HEK293 (cell line): ENCODE measurements at regions not wholly inside any gene's neighbourhood (a gene's known extent, or its start where the extent isn't known, plus 50 kb on each side); places are given as distances from the start of the nearest gene placed in this dataset.

Source experiments
- CTCF ChIA-PET: fragments of 350-600 bp; formaldehyde crosslinking; extraction: SDS; loops from one replicate; lab custom pipeline; 2021; ENCODE audit warnings: antibody characterized with exemption; lab: Yijun Ruan, JAX
- POLR2A ChIA-PET: fragments of 300-600 bp; formaldehyde crosslinking; extraction: SDS; loops from one replicate; lab custom pipeline; 2020; ENCODE audit warnings: antibody characterized with exemption, inconsistent platforms; lab: Yijun Ruan, JAX
- H3K27ac ChIP-seq: fragments of 200-500 bp; sonication (Bioruptor generic); 2 replicates; pipeline ENCODE4 v1.5.1; 2014; ENCODE audit warnings: low read depth, low read length, control low read depth, inconsistent platforms; ENCODE audit errors: extremely low read depth
- H3K36me3 ChIP-seq, 2 experiments: fragments of 200-500 bp in 1 of 2; sonication (Bioruptor generic) in 1 of 2; 1 replicate in 1 of 2; 2 replicates in 1 of 2; pipeline ENCODE4 v1.5.1; 2014 to 2017; ENCODE audit warnings: inconsistent platforms in 2 of 2, low read length in 2 of 2; ENCODE audit not compliant: control insufficient read depth in 2 of 2, insufficient read depth in 1 of 2
- H3K4me1 ChIP-seq: fragments of 200-500 bp; sonication (Bioruptor generic); 2 replicates; pipeline ENCODE4 v1.5.1; 2014; ENCODE audit warnings: mild to moderate bottlenecking, low read length, inconsistent platforms; ENCODE audit not compliant: control insufficient read depth, insufficient read depth
- H3K4me3 ChIP-seq: 2 replicates; pipeline ENCODE4 v1.5.1; 2011; ENCODE audit warnings: low read depth, mild to moderate bottlenecking, control low read depth, low read length, moderate library complexity
- H3K9me3 ChIP-seq: fragments of 200-500 bp; sonication (Bioruptor generic); 2 replicates; pipeline ENCODE4 v1.5.1; 2014; ENCODE audit warnings: low read depth, low read length, inconsistent platforms; ENCODE audit not compliant: control insufficient read depth, insufficient read depth
- BCL11B ChIP-seq: fragments of 450-650 bp; formaldehyde crosslinking; IDR thresholded peaks from 2 replicates; pipeline ENCODE4 v1.5.1; 2016; ENCODE audit warnings: low read depth, missing biosample characterization, missing genetic modification characterization
- ELK4 ChIP-seq: IDR thresholded peaks from 2 replicates; pipeline ENCODE4 v1.6.1; 2011; ENCODE audit warnings: mild to moderate bottlenecking, low read depth, low read length, borderline replicate concordance
- GLI4 ChIP-seq: fragments of 450-650 bp; formaldehyde crosslinking; IDR thresholded peaks from 2 replicates; pipeline ENCODE4 v1.5.1; 2016; ENCODE audit warnings: missing biosample characterization, missing genetic modification characterization
- SP3 ChIP-seq: fragments of 450-650 bp; formaldehyde crosslinking; IDR thresholded peaks from 2 replicates; pipeline ENCODE4 v1.5.1; 2016; ENCODE audit warnings: missing biosample characterization, missing genetic modification characterization
- WT1 ChIP-seq: fragments of 450-650 bp; formaldehyde crosslinking; IDR thresholded peaks from 2 replicates; pipeline ENCODE4 v1.5.1; 2016; ENCODE audit warnings: missing biosample characterization, missing genetic modification characterization
- ZBTB10 ChIP-seq: fragments of 450-650 bp; formaldehyde crosslinking; IDR thresholded peaks from 2 replicates; pipeline ENCODE4 v1.5.1; 2016; ENCODE audit warnings: missing biosample characterization, missing genetic modification characterization
- ZBTB48 ChIP-seq: fragments of 450-650 bp; formaldehyde crosslinking; IDR thresholded peaks from 2 replicates; pipeline ENCODE4 v1.5.1; 2016; ENCODE audit warnings: missing biosample characterization, missing genetic modification characterization
- ZNF112 ChIP-seq: fragments of 450-650 bp; formaldehyde crosslinking; IDR thresholded peaks from 2 replicates; pipeline ENCODE4 v1.5.0; 2017; ENCODE audit warnings: missing biosample characterization, missing genetic modification characterization
- ZNF214 ChIP-seq: fragments of 450-650 bp; formaldehyde crosslinking; IDR thresholded peaks from 2 replicates; pipeline ENCODE4 v1.5.1; 2017; ENCODE audit warnings: missing biosample characterization, mild to moderate bottlenecking, missing genetic modification characterization, borderline replicate concordance
- ZNF239 ChIP-seq: fragments of 450-650 bp; formaldehyde crosslinking; IDR thresholded peaks from 2 replicates; pipeline ENCODE4 v1.5.1; 2016; ENCODE audit warnings: missing biosample characterization, missing genetic modification characterization
- ZNF341 ChIP-seq: fragments of 450-650 bp; formaldehyde crosslinking; IDR thresholded peaks from 2 replicates; pipeline ENCODE4; 2016; ENCODE audit warnings: low read depth, missing biosample characterization, missing genetic modification characterization
- ZNF350 ChIP-seq: fragments of 450-650 bp; formaldehyde crosslinking; IDR thresholded peaks from 2 replicates; pipeline ENCODE4 v1.5.0; 2017; ENCODE audit warnings: missing biosample characterization, mild to moderate bottlenecking, missing genetic modification characterization
- ZNF366 ChIP-seq: fragments of 450-650 bp; formaldehyde crosslinking; conservative IDR thresholded peaks from 2 replicates; pipeline ENCODE4 v1.5.1; 2016; ENCODE audit warnings: missing biosample characterization, missing genetic modification characterization
- ZNF510 ChIP-seq: fragments of 450-650 bp; formaldehyde crosslinking; IDR thresholded peaks from 2 replicates; pipeline ENCODE4 v1.5.1; 2018; ENCODE audit warnings: mild to moderate bottlenecking, missing genetic modification characterization, missing biosample characterization; ENCODE audit not compliant: insufficient replicate concordance
- ZNF530 ChIP-seq: fragments of 450-650 bp; formaldehyde crosslinking; IDR thresholded peaks from 2 replicates; pipeline ENCODE4 v1.5.1; 2016; ENCODE audit warnings: low read depth, missing biosample characterization, missing genetic modification characterization
- ZNF76 ChIP-seq: fragments of 450-650 bp; formaldehyde crosslinking; IDR thresholded peaks from 2 replicates; pipeline ENCODE4; 2016; ENCODE audit warnings: low read depth, missing biosample characterization, missing genetic modification characterization, borderline replicate concordance
- ZNF768 ChIP-seq: fragments of 450-650 bp; formaldehyde crosslinking; IDR thresholded peaks from 2 replicates; pipeline ENCODE4 v1.5.1; 2018; ENCODE audit warnings: missing biosample characterization, mild to moderate bottlenecking, missing genetic modification characterization
- ZNF776 ChIP-seq: fragments of 450-650 bp; formaldehyde crosslinking; IDR thresholded peaks from 2 replicates; pipeline ENCODE4 v1.5.0; 2017; ENCODE audit warnings: missing biosample characterization, missing genetic modification characterization, borderline replicate concordance
- TF ChIP-seq, protein P1 (sequence below): fragments of 450-650 bp; formaldehyde crosslinking; IDR thresholded peaks from 2 replicates; pipeline ENCODE4 v1.5.1; 2016; ENCODE audit warnings: missing biosample characterization, missing genetic modification characterization
- TF ChIP-seq, protein P2 (sequence below): fragments of 450-650 bp; formaldehyde crosslinking; IDR thresholded peaks from 2 replicates; pipeline ENCODE4 v1.5.1; 2017; ENCODE audit warnings: missing biosample characterization, missing genetic modification characterization
- TF ChIP-seq, protein P3 (sequence below): fragments of 450-650 bp; IDR thresholded peaks from 2 replicates; pipeline ENCODE4 v1.5.1; 2018; ENCODE audit warnings: missing biosample characterization, mild to moderate bottlenecking, missing genetic modification characterization

DNA sequence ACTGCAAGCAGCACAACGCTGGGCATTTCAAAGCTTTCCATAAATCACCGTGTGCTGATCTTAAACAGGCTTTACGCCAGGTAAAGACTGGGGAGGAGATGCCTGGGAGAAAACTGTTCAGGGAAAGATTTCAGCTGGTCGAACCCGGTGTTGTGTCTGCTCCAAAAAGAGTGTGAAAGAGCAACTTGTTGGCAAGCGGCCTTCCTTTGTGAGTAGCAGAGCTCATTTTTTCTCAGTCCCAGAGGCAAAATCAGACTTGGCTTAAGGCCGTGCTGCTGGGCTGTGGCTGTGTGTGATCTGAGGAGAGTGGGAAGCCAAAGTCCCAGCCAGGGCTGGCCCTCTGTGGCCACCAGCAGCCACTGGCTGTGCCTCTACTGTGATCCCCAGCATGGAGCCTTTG lies 75.7 kb upstream of the E2F8 start:
- TF ChIP-seq ZNF768 (tag by site-specific recombination) (no peak), GLI4 (no peak), WT1 (no peak), BCL11B (tag by site-specific recombination) (no peak), ZNF350 (tag by site-specific recombination) (no peak), ZNF530 (tag by site-specific recombination) (no peak)
- TF ChIP-seq, protein P1, sequence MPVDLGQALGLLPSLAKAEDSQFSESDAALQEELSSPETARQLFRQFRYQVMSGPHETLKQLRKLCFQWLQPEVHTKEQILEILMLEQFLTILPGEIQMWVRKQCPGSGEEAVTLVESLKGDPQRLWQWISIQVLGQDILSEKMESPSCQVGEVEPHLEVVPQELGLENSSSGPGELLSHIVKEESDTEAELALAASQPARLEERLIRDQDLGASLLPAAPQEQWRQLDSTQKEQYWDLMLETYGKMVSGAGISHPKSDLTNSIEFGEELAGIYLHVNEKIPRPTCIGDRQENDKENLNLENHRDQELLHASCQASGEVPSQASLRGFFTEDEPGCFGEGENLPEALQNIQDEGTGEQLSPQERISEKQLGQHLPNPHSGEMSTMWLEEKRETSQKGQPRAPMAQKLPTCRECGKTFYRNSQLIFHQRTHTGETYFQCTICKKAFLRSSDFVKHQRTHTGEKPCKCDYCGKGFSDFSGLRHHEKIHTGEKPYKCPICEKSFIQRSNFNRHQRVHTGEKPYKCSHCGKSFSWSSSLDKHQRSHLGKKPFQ (tag by site-specific recombination): no peak
- TF ChIP-seq, all 188 proteins: peak for 0
- Histone ChIP-seq H3K4me3 (no peak overlapping the region), H3K27ac (no peak overlapping the region), H3K36me3 (no peaks in the 10 kb centered on the region), H3K4me1 (no peaks in the 10 kb centered on the region), H3K9me3 (no peaks in the 10 kb centered on the region)
- CTCF ChIA-PET: interaction anchor here (0.6 kb wide), 1 partner anchor 234 kb away, joined by 3 read pairs; no protein-coding TSS in a partner anchor
- POLR2A ChIA-PET: no interaction called here

DNA sequence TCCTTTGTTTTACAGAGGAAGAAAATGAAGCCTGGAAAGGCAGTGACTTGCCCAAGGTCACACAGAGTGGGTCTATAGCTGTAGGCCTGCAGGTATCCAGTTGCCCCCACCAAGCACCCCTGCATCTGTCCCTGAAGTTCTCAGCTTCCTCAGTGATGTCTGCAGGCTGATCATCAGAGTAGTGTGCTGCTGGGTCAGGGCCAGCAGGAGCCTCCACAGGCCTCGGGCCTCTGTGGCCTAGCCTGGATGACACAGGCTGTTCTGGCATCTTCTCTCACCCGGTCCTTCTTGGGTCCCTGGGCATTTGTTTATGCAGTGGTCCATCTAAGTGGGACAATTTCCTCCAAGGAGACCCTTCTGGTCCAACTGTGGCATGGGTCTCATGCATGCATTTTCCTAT lies 74.8 kb upstream of the E2F8 start:
- CTCF ChIA-PET: no interaction called here
- TF ChIP-seq, protein P1 (tag by site-specific recombination): no peak

DNA sequence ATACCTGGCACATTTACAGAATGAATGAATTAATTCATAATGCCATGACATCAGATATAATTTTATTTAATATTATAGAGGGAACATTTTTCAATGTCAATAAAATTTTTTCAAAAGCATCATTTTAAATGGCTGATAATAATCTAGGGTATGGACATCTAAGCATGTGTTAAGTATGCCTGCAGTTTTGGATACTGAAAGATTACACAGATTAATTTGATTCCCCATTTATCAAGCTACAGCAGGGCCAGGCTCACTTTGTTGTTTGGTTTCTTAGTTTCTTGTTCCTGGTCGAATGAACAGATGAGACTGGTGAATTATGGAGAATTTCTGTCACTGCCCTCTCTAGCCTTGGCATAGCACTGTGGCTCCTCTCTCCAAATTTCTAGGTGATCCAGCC lies 72.4 kb upstream of the E2F8 start:
- POLR2A ChIA-PET: no interaction called here
- Histone ChIP-seq H3K9me3 (no peaks in the 10 kb centered on the region), H3K4me3 (no peak overlapping the region), H3K4me1 (no peaks in the 10 kb centered on the region), H3K36me3 (no peaks in the 10 kb centered on the region), H3K27ac (no peak overlapping the region)
- CTCF ChIA-PET: interaction anchor here (0.6 to 1.8 kb wide), 10 partner anchors 10 to 624 kb away, joined by 3 to 11 read pairs (median 4); no protein-coding TSS in a partner anchor
- TF ChIP-seq, protein P2, sequence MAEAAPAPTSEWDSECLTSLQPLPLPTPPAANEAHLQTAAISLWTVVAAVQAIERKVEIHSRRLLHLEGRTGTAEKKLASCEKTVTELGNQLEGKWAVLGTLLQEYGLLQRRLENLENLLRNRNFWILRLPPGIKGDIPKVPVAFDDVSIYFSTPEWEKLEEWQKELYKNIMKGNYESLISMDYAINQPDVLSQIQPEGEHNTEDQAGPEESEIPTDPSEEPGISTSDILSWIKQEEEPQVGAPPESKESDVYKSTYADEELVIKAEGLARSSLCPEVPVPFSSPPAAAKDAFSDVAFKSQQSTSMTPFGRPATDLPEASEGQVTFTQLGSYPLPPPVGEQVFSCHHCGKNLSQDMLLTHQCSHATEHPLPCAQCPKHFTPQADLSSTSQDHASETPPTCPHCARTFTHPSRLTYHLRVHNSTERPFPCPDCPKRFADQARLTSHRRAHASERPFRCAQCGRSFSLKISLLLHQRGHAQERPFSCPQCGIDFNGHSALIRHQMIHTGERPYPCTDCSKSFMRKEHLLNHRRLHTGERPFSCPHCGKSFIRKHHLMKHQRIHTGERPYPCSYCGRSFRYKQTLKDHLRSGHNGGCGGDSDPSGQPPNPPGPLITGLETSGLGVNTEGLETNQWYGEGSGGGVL (tag by site-specific recombination): no peak
- TF ChIP-seq ZBTB10 (tag by site-specific recombination): no peak
- no peak for TF ChIP-seq ZNF341 (tag by site-specific recombination)
- TF ChIP-seq ZNF366: no peak
- TF ChIP-seq SP3 (tag by site-specific recombination): no peak
- no peak for TF ChIP-seq ZNF510 (tag by site-specific recombination)
- no peak for TF ChIP-seq ZNF214 (tag by site-specific recombination)
- no peak for TF ChIP-seq ZNF239 (tag by site-specific recombination)
- no peak for TF ChIP-seq ZBTB48 (tag by site-specific recombination)
- TF ChIP-seq, protein P3, sequence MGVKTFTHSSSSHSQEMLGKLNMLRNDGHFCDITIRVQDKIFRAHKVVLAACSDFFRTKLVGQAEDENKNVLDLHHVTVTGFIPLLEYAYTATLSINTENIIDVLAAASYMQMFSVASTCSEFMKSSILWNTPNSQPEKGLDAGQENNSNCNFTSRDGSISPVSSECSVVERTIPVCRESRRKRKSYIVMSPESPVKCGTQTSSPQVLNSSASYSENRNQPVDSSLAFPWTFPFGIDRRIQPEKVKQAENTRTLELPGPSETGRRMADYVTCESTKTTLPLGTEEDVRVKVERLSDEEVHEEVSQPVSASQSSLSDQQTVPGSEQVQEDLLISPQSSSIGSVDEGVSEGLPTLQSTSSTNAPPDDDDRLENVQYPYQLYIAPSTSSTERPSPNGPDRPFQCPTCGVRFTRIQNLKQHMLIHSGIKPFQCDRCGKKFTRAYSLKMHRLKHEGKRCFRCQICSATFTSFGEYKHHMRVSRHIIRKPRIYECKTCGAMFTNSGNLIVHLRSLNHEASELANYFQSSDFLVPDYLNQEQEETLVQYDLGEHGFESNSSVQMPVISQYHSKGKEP (tag by site-specific recombination): no peak
- no peak for TF ChIP-seq ZNF76 (tag by site-specific recombination)
- TF ChIP-seq ZNF112 (tag by site-specific recombination): no peak
- no peak for TF ChIP-seq ZNF776 (tag by site-specific recombination)
- no peak for TF ChIP-seq ELK4

More for the DNA sequence above, 74.8 kb upstream of the E2F8 start:
- H3K36me3 ChIP-seq: no peaks in the 10 kb centered on the region
- H3K4me1 ChIP-seq: no peaks in the 10 kb centered on the region
- H3K9me3 ChIP-seq: no peaks in the 10 kb centered on the region
- no peak overlapping the region for H3K4me3 ChIP-seq
- no peak overlapping the region for H3K27ac ChIP-seq
- POLR2A ChIA-PET: no interaction called here
